HFF-Myc (cell line): ENCODE measurements at regions not wholly inside any gene's neighbourhood (a gene's known extent, or its start where the extent isn't known, plus 50 kb on each side); places are given as distances from the start of the nearest gene placed in this dataset.

ENCODE experiments used
- DNase-seq: peaks from one replicate; pipeline ENCODE4 v3.0.0-alpha.2; 2011; ENCODE audit warnings: low read depth; ENCODE audit errors: extremely low read depth
- H3K4me3 ChIP-seq: replicated peaks from 2 replicates; pipeline ENCODE4 v1.5.1; 2011; ENCODE audit warnings: low read depth, mild to moderate bottlenecking, control low read depth, low read length
- CTCF ChIP-seq: IDR thresholded peaks from 2 replicates; pipeline ENCODE4 v1.5.1; 2012; ENCODE audit warnings: mild to moderate bottlenecking, low read depth, low read length, control low read depth; ENCODE audit errors: missing control alignments

DNA sequence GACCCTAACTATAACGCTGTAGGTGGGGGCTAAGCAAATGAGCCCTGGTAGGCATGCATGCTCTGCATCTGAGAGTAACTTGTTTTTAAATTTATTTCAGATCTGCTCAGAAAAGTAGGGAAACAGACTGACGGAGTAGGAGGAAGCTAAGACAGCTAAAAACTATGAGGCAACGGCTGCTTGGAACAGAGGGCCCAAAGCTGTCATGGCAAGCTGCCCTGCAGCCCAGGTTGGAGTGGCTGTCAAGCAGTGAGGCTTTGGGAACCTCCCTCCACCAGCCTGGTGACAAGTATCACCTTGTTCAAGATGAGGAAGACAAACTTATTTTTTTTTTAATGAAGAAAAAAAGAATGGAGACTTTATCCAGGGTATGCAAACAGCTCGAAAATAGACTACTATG is 439.8 kb downstream of the NLGN4X start:
- no peak overlapping the region for H3K4me3 ChIP-seq
- DNase-seq, result no peak
- no peak for TF ChIP-seq CTCF

GRCh38 chrX:5780821-5781220 is 447.8 kb downstream of the NLGN4X start:
- no peak for TF ChIP-seq CTCF
- H3K4me3 ChIP-seq, result no peak overlapping the region
- DNase-seq, result no peak

DNA sequence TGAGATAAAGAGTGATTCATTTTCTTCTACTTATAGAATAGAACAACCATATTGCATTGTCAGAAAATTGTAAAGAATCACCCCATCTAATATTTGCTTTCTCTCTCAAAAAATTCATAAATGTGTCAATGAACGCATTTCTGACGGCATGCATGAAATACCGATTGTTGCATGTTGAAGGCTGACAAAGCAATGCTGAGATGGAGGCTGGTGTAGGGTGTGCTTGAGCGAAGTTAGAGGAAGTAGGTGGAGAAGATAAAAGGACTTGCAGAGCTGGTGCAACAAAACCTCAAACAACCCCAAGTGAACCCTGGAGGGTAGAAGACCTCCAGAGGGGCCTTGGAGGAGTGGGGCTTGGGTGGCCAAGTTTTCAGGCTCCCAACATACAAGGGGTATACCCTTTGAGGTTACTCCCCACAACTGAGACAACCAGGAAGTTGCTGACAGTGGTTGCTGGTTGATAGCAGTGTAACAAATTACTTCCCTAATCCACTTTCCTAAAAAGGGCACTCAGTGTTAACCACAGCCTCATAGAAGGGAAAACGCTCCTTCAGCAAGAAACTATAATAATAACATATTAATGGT is 452.7 kb downstream of the NLGN4X start:
- TF ChIP-seq CTCF, result no peak
- H3K4me3 ChIP-seq, result no peak overlapping the region
- no peak for DNase-seq

- no peak overlapping the region for H3K4me3 ChIP-seq
- DNase-seq, result no peak
- no peak for TF ChIP-seq CTCF
Measured at GRCh38 chrX:5774446-5774845, 454.2 kb downstream of the NLGN4X start.

DNA sequence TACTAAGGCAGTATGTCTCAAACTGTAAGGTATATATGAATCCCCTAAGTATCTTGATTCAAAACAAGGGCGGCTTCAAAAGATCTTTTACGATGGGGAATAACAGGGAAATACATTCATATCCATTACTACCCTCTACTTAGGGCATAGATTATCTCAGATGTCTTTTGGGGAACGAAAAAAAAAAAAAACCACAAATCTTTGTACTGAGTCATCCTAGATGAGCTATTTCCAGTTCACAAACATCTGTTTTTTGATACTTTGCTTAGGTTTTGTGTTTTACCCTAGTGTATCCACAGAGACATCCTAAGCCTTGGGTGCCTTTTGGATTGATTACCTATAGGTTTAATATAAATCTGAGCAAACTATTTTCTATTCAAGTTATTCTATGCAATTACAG is 457.2 kb downstream of the NLGN4X start:
- DNase-seq, result no peak
- TF ChIP-seq CTCF, result no peak

DNA sequence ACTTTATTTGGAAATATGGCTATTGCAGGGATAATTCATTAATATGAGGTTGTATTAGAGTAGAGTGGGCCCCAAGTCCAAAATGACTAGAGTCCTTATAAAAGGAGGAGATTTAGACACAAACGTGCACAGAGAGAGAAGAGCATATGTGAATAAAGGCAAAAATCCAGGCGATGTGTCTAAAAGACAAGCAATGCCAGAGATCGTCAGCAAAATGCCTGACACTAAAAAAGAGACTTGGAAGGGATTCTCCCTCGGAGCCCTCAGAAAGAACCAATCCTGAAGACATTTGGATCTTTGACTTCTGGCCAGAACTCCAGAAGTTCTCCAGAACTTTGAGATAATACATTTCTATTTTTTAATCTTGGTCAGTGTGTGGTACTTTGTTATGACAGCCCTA is 472.1 kb downstream of the NLGN4X start:
- no peak for DNase-seq
- TF ChIP-seq CTCF, result no peak
- H3K4me3 ChIP-seq, result no peak overlapping the region

More for the DNA sequence above, 457.2 kb downstream of the NLGN4X start:
- H3K4me3 ChIP-seq, result no peak overlapping the region

DNA sequence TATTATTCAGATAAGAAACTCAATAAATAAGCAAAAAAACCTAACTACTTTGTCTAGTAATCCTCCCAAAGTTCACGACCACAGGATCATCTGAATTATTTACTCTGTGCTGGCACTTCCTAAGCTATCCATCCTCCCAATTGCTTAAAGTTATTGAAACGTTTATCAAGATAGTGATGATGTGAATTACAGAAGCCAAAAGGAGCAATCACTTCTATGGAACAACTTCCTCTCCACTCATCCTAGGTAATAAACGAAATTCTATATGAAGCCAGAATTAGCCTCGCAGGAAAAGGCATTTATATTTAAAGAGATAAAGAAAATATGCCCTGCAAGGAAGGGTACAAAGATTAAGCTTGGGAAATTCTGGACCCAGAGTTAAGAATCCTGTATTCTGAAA is 475.4 kb downstream of the NLGN4X start:
- TF ChIP-seq CTCF, result no peak

More for the DNA sequence above, 475.4 kb downstream of the NLGN4X start:
- no peak overlapping the region for H3K4me3 ChIP-seq
- DNase-seq, result no peak
